Natural killer cell (primary cell): ENCODE measurements at regions not wholly inside any gene's neighbourhood (a gene's known extent, or its start where the extent isn't known, plus 50 kb on each side); places are given as distances from the start of the nearest gene placed in this dataset.

Source experiments
- ATAC-seq, 3 donors: fragments of 150-1000 bp in 2 of 3; fragments of 200-7000 bp in 1 of 3; cut with Tn5 transposase; 1 replicate in 1 of 3; 2 replicates in 2 of 3; pipeline ENCODE4 v1.10.0; 2021; ENCODE audit warnings: mild to moderate bottlenecking in 2 of 3, moderate library complexity in 2 of 3
- DNase-seq, 2 donors: peaks; one replicate each; pipeline versions ENCODE4 v3.0.0 to v3.0.0-alpha.2; 2013 to 2021; ENCODE audit warnings: mixed read lengths in 1 of 2
- H3K27ac ChIP-seq: one replicate; pipeline ENCODE4 v1.5.1; 2013; ENCODE audit warnings: mild to moderate bottlenecking, low read length
- H3K27me3 ChIP-seq: one replicate; pipeline ENCODE4 v1.6.1; 2013; ENCODE audit warnings: low read length; ENCODE audit not compliant: control insufficient read depth, insufficient read depth
- H3K36me3 ChIP-seq: one replicate; pipeline ENCODE4 v1.6.1; 2013; ENCODE audit warnings: low read length; ENCODE audit not compliant: control insufficient read depth, insufficient read depth
- H3K4me1 ChIP-seq: one replicate; pipeline ENCODE4 v1.6.1; 2013; ENCODE audit warnings: low read length; ENCODE audit not compliant: control insufficient read depth, insufficient read depth
- H3K4me3 ChIP-seq: one replicate; pipeline ENCODE4 v1.5.1; 2013; ENCODE audit warnings: low read length
- H3K9me3 ChIP-seq: one replicate; pipeline ENCODE4 v1.6.1; 2013; ENCODE audit warnings: low read length; ENCODE audit not compliant: control insufficient read depth, insufficient read depth
- H3K27ac Mint-ChIP-seq, 2 donors: one replicate each; pipeline ENCODE4 v1.8.0; 2022; ENCODE audit warnings: mild to moderate bottlenecking in 2 of 2, mixed read lengths in 2 of 2, moderate library complexity in 1 of 2
- H3K27me3 Mint-ChIP-seq, 2 donors: one replicate each; pipeline ENCODE4 v1.8.0; 2022; ENCODE audit warnings: low read depth in 2 of 2, mixed read lengths in 2 of 2
- H3K36me3 Mint-ChIP-seq: one replicate; pipeline ENCODE4 v1.8.0; 2022; ENCODE audit warnings: mixed read lengths
- H3K4me1 Mint-ChIP-seq, 2 donors: one replicate each; pipeline ENCODE4 v1.8.0; 2022; ENCODE audit warnings: mixed read lengths in 2 of 2
- H3K4me3 Mint-ChIP-seq: one replicate; pipeline ENCODE4 v1.8.0; 2022; ENCODE audit warnings: mild to moderate bottlenecking, moderate library complexity, mixed read lengths
- H3K9me3 Mint-ChIP-seq, 2 donors: one replicate each; pipeline ENCODE4 v1.8.0; 2022; ENCODE audit warnings: mixed read lengths in 2 of 2
- WGBS: methylation state at CpG from one replicate; pipeline ENCODE4 v1.1.7; 2013; ENCODE audit warnings: missing lambda C conversion rate; ENCODE audit not compliant: insufficient coverage; 5-methylcytosine and 5-hydroxymethylcytosine counted together
- intact Hi-C: fragments of 100-400 bp; cut with micrococcal nuclease; formaldehyde crosslinking; loops from one replicate; pipeline ENCODE4 v1.14.2; 2022
- TF ChIP-seq, protein P1 (sequence below): fragments of 200-600 bp; IDR thresholded peaks from one replicate; pipeline ENCODE4 v1.8.0; 2022; ENCODE audit warnings: antibody characterized with exemption

DNA sequence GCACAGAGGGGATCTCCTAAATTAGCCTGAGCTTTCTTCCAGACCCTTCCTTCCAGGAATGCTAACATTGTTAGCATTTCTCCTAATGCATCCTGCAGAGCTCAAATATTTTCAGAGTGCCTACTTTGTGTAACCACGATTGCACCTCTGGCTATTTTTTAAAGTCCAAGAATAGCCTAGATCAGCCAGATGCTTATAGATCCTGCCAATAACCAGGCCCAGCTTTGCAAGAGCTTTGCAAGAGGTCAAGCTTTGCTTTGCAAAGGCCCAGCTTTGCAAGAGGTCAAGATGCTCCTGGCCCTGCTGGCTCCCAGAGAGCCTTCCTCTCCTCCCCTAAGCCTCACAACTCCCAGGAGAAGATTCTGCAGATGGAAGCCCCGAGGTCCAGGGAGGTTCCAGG, 491.9 kb downstream of the MN1 start:
- H3K36me3 Mint-ChIP-seq, result no peaks in the 10 kb centered on the region
- Histone ChIP-seq H3K4me1 (no peaks in the 10 kb centered on the region), H3K9me3 (no peaks in the 10 kb centered on the region), H3K27ac (no peak overlapping the region), H3K36me3 (no peaks in the 10 kb centered on the region), H3K4me3 (no peak overlapping the region), H3K27me3 (no peaks in the 10 kb centered on the region)
- TF ChIP-seq, protein P1, sequence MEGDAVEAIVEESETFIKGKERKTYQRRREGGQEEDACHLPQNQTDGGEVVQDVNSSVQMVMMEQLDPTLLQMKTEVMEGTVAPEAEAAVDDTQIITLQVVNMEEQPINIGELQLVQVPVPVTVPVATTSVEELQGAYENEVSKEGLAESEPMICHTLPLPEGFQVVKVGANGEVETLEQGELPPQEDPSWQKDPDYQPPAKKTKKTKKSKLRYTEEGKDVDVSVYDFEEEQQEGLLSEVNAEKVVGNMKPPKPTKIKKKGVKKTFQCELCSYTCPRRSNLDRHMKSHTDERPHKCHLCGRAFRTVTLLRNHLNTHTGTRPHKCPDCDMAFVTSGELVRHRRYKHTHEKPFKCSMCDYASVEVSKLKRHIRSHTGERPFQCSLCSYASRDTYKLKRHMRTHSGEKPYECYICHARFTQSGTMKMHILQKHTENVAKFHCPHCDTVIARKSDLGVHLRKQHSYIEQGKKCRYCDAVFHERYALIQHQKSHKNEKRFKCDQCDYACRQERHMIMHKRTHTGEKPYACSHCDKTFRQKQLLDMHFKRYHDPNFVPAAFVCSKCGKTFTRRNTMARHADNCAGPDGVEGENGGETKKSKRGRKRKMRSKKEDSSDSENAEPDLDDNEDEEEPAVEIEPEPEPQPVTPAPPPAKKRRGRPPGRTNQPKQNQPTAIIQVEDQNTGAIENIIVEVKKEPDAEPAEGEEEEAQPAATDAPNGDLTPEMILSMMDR, result no peak
- ATAC-seq (no peak), DNase-seq (no peak)
- WGBS, result 80% methylated on average over 2 of the region's 2 CpGs
- peaks cover 5 to 7% of the 10 kb centered on the region in 2 donors for H3K4me1 Mint-ChIP-seq
- intact Hi-C loops, result no loop called here
- no peaks in the 10 kb centered on the region for H3K9me3 Mint-ChIP-seq
- no peak overlapping the region for H3K27ac Mint-ChIP-seq
- peaks cover under 1 to 4% of the 10 kb centered on the region in 2 donors for H3K27me3 Mint-ChIP-seq
- H3K4me3 Mint-ChIP-seq, result no peak overlapping the region

GRCh38 chr22:27310966-27311697, 490.4 kb downstream of the MN1 start:
- Histone ChIP-seq H3K27ac (no peak overlapping the region), H3K4me3 (no peak overlapping the region), H3K27me3 (no peaks in the 10 kb centered on the region), H3K4me1 (no peaks in the 10 kb centered on the region), H3K9me3 (no peaks in the 10 kb centered on the region), H3K36me3 (no peaks in the 10 kb centered on the region)
- Mint-ChIP-seq H3K27me3 (peaks cover 0 to 11% of the 10 kb centered on the region in 2 donors), H3K4me3 (no peak overlapping the region), H3K4me1 (peaks cover 5 to 7% of the 10 kb centered on the region in 2 donors), H3K9me3 (no peaks in the 10 kb centered on the region), H3K27ac (no peak overlapping the region), H3K36me3 (no peaks in the 10 kb centered on the region)
- DNase-seq (no peak), ATAC-seq (no peak)
- intact Hi-C loops, result no loop called here
- TF ChIP-seq, protein P1, result no peak
- 92% methylated on average over 30 of the region's 30 CpGs for WGBS

DNA sequence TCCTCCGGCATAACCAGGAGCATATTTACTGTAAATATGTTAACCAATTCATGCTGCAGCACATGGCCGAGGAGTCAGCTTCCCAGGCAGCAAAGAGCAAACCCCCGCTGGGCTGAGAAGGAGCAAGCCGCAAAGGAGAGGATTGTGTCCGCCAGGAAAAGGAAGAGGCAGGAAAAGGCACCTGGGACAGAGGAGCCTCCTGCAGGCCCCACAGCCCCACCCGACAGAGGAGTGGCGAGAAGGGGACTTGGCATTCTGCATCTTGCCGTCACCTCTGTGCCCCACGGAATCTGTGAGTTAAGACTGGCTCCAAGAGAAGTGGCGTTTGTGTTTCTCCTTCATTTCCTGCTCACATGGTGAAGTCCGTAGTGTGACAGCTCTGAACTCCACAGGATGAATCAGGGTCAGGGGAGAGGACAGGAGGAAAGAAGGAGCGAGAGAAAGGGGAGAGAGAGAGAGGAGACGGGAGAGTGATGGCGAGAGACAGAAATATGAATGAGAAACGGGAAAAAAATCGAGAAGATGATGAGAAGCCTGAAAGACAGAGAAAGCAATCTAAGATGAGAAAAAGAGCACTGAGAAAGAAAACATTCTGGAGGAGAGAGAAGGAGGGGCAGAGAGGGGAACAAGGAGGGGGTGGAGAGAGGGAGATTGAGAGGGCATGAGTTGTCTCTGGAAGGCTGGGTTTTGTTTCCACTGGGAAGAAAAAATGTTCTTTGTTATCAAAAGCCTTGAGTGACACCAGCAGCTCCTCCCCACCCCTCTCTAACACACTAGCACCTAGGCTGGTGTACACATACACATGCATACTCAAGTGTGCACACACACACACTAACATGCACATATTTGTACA, 489.6 kb downstream of the MN1 start:
- no peaks in the 10 kb centered on the region for H3K9me3 Mint-ChIP-seq
- TF ChIP-seq, protein P1, result no peak
- Histone ChIP-seq H3K27me3 (no peaks in the 10 kb centered on the region), H3K36me3 (no peaks in the 10 kb centered on the region), H3K27ac (no peak overlapping the region), H3K9me3 (no peaks in the 10 kb centered on the region), H3K4me3 (no peak overlapping the region), H3K4me1 (no peaks in the 10 kb centered on the region)
- H3K27me3 Mint-ChIP-seq, result peaks cover 0 to 16% of the 10 kb centered on the region in 2 donors
- DNase-seq, result no peak
- H3K36me3 Mint-ChIP-seq, result no peaks in the 10 kb centered on the region
- 71% methylated on average over 16 of the region's 16 CpGs for WGBS
- ATAC-seq, result no peak
- H3K4me1 Mint-ChIP-seq, result peaks cover 5 to 7% of the 10 kb centered on the region in 2 donors
- intact Hi-C loops, result no loop called here
- no peak overlapping the region for H3K27ac Mint-ChIP-seq
- H3K4me3 Mint-ChIP-seq, result no peak overlapping the region
